GM21825 (cell line): ENCODE measurements at regions not wholly inside any gene's neighbourhood (a gene's known extent, or its start where the extent isn't known, plus 50 kb on each side); places are given as distances from the start of the nearest gene placed in this dataset.

ENCODE experiments used
- ATAC-seq: cut with Tn5 transposase; IDR thresholded peaks from one replicate; pipeline ENCODE4 v1.9.1; 2021; ENCODE audit warnings: mild to moderate bottlenecking, moderate library complexity; ENCODE audit not compliant: unreplicated experiment

GRCh38 chr16:55212791-55213190, 111.2 kb upstream of the IRX6 start:
- no peak for ATAC-seq

DNA sequence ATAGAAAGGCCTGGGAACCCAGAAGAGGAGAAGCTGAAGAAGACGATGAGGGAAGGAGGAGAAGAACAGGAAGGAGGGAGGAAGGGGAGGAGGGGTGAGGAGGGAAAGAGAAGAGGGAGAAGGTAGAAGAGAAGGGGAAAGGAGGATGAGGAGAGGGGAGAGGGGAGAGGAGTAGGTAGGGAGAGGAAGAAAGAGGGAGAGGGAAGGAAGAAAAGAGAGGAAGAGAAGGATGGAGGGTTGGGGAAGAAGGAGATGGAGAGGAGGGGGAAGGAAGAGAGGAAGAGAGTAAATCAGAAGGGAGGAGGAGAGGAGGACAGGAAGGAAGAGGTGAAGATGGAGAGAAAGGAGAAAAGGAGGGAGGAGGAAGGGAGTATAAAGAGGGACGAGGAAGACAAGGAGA, 109.6 kb upstream of the IRX6 start:
- ATAC-seq, result no peak

DNA sequence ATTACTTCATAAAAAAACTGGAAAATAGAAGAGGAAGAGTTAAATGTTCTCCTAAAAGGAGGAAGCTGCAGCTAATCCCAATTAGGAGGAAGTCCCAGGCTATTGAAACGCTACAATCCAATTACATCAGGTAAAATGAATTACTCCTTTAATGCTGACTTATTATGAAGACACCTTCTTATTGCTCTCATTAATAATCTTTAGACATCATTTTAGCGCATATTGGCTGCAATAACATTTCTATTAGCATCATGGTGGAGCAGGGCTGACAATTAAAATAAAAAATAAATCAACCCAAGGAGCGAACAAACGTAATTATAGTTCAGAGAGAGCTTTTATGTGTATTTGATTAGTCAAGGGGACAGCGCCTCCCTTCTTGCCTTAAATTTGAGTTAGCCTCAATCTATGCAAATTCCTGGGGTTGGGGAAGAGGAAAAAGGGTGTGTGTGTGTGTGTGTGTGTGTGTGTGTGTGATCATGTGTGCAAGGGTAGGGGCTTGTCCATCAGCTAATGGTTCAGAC, 109.0 kb upstream of the IRX6 start:
- no peak for ATAC-seq

DNA sequence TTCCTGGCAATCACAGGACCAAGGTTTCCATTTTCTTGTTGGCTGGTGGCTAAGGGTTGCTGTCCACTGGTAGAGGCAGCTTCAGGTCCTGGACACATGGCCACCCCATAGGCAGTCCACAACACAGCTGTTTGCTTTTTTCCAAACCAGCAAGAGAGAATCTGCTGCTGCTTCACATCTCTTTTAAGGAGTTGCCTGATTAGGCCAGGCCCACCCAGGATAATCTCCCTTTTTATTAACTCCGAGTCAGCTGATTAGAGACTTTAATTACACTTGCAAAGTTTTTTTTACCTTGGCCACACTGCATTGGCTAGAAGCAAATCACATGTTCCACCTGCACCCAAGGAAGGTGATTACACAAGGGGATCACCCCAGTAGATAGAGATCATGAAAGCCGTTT, 106.6 kb upstream of the IRX6 start:
- no peak for ATAC-seq

DNA sequence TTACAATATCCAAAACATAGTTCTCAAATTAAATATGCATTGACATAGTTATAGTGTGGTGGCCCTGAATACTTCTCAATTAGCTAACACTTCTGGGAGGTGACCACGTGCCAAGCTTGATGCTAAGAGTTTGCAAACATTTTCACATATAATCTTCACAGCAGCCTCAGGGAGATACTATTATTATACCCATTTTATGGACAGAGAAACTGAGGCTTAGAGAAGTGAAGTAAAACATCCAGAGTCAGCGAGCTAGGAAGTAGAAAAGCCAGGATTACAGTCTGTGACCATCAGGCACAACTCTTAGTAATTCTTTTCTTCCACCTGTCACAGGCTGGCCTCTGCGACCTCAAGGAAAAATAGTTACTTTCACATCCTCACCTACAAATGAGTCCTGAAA, 102.2 kb upstream of the IRX6 start:
- no peak for ATAC-seq

DNA sequence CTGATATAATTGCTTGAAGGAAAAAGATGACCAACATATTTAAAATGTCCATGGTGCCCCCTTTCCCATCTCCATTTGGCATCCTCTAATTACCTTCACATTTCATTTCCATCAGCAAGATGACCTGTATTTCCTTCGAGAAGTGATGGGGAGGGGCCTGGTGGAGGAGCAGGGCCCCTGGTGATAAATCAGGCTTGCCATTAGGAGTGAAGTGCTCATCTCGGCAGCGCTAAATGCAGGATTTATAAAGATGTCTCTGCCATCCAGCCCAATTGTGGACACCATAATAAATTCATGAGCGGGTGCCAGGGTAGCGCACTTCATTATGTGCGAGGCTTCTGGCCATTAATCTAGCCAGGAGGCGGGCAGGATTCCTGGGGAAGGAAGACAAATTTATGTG, 101.5 kb upstream of the IRX6 start:
- ATAC-seq, result no peak

DNA sequence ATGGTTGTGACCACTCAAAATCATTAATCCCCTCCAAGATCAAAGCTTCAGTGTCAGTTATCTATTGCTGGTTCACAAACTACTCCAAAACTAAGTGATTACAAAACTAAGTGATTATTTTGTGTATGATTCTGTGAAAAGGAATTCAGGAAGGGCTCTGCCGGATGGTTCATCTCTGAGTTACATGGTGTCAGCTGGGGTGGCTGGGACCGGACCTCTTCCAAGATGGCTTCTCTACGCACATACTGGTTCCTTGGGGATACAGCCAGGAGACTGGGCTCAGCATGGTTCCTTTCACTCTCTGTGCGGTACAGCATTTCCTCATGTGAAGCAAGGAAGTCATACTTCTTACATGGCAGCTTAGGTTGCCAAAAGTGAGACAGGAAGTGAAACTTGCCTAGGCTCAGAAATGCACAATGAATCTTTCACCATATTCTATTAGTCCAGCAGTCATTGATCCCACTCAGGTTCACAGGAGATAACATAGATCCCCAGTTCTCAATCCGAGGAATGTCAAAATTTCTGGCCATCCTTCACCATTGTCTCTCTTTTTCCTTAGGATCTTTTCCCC, 97.9 kb upstream of the IRX6 start:
- no peak for ATAC-seq

DNA sequence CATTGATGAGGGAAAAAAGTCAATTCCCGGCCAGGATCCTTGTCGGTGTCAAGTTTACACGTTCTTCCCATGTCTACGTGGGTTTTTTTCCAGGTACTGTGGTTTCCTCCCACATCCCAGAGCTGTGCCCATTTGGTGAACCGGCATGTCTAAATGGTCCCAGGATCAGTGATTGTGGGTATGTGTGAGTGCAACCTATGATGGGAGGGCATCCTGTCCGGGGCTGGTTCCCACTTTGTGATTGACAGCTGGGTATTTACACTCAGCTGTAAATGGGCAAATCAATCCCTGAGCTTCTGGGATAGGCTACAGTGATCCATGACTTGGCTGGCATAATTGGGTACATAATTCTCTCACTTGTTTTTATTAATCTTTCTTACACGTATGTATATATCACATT, 91.2 kb upstream of the IRX6 start:
- no peak for ATAC-seq

DNA sequence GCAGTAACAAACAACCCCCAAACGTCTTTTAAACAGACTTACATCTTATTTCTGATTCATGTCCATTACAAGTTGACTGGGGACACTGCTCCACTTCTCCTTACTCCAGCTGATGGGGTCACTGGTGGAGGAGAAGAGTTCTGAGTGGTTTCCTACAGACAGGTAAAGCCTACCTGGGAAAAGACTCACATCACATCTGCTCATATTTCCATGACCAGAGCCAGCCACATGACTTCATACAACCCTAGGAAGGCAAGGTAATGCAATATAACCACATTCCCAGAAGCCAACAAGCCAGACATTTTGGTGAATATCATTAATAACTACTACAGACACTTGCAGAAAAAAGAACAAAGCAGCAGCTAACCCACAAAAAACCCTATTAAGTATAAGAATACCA, 90.5 kb upstream of the IRX6 start:
- no peak for ATAC-seq

GRCh38 chr16:55236655-55237054, 87.3 kb upstream of the IRX6 start:
- ATAC-seq, result no peak

GRCh38 chr16:55239723-55240122, 84.3 kb upstream of the IRX6 start:
- ATAC-seq, result no peak

DNA sequence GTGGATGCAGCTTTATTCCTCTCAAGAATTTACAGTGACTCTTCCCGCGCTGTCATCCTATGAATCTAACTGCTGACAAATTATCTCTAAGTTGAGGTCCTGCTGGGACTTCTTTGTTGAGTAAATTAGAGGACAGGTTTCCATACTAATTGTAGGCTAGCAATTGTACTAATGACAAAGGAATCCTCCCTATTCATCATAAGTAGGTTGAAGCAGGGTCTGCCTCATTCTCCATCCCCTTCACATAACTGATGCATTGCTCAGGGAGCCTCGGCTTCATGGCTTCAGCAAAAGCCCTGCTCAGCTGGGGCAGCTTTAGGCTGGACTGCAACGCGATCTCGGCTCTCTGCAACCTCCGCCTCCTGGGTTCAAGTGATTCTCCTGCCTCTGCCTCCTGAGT, 83.1 kb upstream of the IRX6 start:
- ATAC-seq, result no peak

DNA sequence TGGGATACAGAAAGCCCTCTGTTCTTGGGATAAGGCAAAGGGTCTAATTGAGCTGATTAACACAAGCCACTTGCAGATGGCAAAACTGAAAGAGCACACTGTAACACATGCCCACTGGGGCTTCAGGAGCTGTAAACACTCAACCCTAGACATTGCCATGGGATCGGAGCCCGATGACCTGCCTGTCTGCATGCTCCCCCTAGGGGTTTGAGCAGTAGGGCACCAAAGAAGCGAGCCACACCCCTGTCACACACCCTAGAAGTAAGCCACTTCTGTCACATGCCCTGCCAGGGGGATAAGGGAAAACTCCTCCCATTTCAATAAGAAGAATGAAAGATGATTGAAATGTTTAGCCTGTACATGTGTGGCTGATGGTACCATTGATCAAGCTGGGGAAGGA, 81.3 kb upstream of the IRX6 start:
- no peak for ATAC-seq

- ATAC-seq, result no peak
Observed at GRCh38 chr16:55248058-55248457, 75.9 kb upstream of the IRX6 start.

GRCh38 chr16:55248494-55248893, 75.5 kb upstream of the IRX6 start:
- ATAC-seq, result no peak

- ATAC-seq, result no peak
Observed at GRCh38 chr16:55249361-55249760, 74.6 kb upstream of the IRX6 start.

- no peak for ATAC-seq
Observed at GRCh38 chr16:55249936-55250335, 74.1 kb upstream of the IRX6 start.

- ATAC-seq, result no peak
Observed at GRCh38 chr16:55250701-55251100, 73.3 kb upstream of the IRX6 start.

DNA sequence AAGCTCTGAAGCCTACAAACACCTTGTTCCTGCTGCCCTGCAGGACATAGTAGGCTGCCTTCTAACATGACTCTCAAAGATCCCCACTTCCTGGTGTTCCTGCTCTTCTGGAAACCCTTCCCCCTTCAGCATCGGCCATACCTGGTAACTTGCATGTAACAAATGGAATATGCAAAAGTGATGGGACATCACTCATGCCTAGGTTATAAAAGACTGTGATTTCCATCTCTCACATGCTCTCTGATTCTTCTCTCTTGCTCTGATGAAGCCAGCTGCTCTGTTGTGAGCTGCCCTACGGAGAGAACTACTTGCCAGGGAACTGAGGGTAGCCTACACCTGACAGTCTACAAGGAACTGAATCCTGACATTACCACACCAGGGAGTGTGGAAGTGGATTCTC, 72.9 kb upstream of the IRX6 start:
- ATAC-seq, result no peak

DNA sequence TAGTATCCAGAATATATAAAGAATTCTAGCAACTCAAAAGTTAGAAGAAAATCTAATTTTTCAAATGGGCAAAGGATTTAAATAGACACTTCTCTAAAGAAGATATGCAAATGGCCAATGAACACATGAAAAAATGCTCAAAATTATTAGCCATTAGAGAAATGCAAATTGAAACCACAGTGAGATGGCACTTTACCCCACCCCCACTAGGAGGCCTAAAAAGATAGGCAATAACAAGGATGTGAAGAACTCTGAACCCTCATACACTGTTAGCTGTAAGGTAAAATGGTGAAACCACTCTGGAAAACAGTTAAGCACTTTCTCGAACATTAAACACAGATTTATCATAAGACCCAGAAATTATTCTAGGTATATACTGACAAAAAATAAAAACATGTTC, 71.4 kb upstream of the IRX6 start:
- ATAC-seq, result no peak

DNA sequence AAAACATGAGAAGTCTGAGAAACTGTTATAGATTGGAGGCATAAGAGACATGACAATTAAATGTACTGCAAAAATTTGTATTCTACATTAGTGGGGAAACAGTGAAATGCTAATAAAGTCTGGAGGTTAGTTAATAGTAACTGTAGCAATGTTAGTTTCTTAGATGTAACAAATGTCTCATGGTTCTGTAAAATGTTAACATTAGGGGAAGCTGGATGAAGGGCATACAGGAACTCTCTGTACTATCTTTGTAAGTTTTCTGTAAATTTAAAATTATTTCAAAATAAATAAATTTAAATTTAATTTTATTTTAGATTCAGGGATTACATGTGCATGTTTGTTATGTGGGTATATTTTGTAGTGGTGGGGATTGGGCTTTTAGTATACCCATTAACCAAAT, 70.0 kb upstream of the IRX6 start:
- ATAC-seq, result no peak

DNA sequence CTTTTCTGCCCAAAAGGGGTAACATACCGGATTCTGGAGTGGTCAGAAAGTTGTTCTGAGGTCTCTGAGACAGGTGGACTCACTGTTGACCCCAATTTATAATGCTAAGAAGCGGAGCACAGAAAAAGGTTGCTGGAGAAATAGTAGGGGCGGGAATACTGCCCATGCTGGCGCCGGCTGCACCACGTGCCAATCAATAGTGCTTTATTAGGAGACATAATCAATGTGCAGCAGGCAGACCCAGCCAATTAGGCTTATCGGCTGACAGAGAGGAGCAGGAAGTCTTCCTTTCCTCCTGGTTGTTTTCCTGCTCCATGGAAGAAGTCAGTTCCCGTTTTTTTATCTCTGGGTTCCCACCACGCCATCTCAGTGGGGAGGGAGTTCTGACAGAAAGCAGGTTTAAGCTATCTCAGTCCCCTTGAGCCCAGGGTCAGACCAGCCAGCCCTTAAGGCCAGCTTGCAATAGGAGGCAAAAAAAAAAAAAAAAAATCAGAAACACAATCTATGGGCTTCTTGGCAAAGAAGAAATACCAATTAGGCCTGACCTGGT, 68.2 kb upstream of the IRX6 start:
- no peak for ATAC-seq

DNA sequence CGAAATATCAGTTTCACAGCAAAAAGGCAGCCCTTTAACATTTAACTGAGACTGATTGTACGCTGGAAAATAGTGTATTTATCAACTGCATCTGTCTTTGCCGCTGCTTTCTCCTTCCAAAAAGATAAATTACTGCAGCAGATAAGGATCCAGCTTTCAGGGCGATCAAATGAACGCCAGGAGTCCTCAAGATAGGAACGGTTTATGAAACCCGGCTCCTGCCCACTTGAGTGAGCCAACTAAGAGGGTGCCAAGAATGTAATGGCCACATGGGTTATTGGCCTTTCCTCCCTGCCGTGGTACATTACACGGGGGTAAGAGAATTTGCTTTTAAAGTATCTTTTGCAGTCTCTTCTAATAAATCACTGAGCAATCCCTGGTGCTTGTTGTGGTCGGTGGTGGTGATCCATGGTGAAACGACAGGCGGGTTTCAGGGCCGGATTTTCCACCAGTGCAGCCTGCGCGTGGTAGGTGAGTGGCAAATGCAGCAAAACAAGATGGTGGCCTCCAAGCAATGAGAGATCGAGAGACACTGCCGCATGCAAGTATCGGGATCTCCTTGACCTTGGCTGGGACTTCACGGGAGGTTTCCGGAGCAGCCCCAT, 67.5 kb upstream of the IRX6 start:
- ATAC-seq, result no peak
